OCI-LY3 (cell line): ENCODE measurements at regions not wholly inside any gene's neighbourhood (a gene's known extent, or its start where the extent isn't known, plus 50 kb on each side); places are given as distances from the start of the nearest gene placed in this dataset.
"Not testable (repeated sequence)": the region's sequence is repeated elsewhere in the genome, so short reads cannot be mapped to it uniquely, and the experiment has no call there.

Experiments
- H2AFZ ChIP-seq: fragments of 200-600, 300-600 bp; shearing (Covaris generic); 2 replicates; pipeline ENCODE4 v1.6.0; 2014; ENCODE audit warnings: antibody characterized with exemption, low read depth, low read length
- H3K27ac ChIP-seq: fragments of 200-600, 300-600 bp; sonication (generic); 2 replicates; pipeline ENCODE4 v1.5.1; 2014; ENCODE audit warnings: mild to moderate bottlenecking, low read length, moderate library complexity, mixed read lengths
- H3K27me3 ChIP-seq: fragments of 200-600, 300-600 bp; sonication (generic); 2 replicates; pipeline ENCODE4 v1.6.1; 2014; ENCODE audit warnings: low read depth, low read length, mixed read lengths
- H3K36me3 ChIP-seq: fragments of 200-600, 300-600 bp; sonication (generic); replicated peaks from 2 replicates; pipeline ENCODE3; 2014; ENCODE audit warnings: low read depth, low read length, mixed read lengths
- H3K4me1 ChIP-seq: fragments of 300-600, 200-600 bp; sonication (generic); 2 replicates; pipeline ENCODE4 v1.6.1; 2014; ENCODE audit warnings: low read length, mixed read lengths
- H3K4me2 ChIP-seq: fragments of 200-600, 300-600 bp; sonication (generic); 2 replicates; pipeline ENCODE4 v1.6.1; 2014; ENCODE audit warnings: low read length, mixed read lengths
- H3K4me3 ChIP-seq: fragments of 300-600, 200-600 bp; sonication (generic); 2 replicates; pipeline ENCODE4 v1.5.1; 2014; ENCODE audit warnings: antibody characterized with exemption, mild to moderate bottlenecking, low read length, moderate library complexity
- H3K79me2 ChIP-seq: fragments of 300-600, 200-600 bp; shearing (Covaris generic); 2 replicates; pipeline ENCODE4 v1.6.1; 2014; ENCODE audit warnings: mild to moderate bottlenecking, low read length, mixed read lengths
- H3K9ac ChIP-seq: fragments of 300-600, 200-600 bp; shearing (Covaris generic); 2 replicates; pipeline ENCODE4 v1.6.0; 2014; ENCODE audit warnings: mild to moderate bottlenecking, low read length, moderate library complexity
- H3K9me3 ChIP-seq: fragments of 200-600, 300-600 bp; shearing (Covaris generic); 2 replicates; pipeline ENCODE4 v1.6.1; 2014; ENCODE audit warnings: low read length, mixed read lengths; ENCODE audit not compliant: insufficient read depth
- H4K20me1 ChIP-seq: fragments of 200-600, 300-600 bp; sonication (generic); 2 replicates; pipeline ENCODE4 v1.6.1; 2016; ENCODE audit warnings: low read length, mixed read lengths; ENCODE audit not compliant: insufficient read depth
- CTCF ChIP-seq: fragments of 200-600, 300-600 bp; sonication (generic); IDR thresholded peaks from 2 replicates; pipeline ENCODE4 v1.5.1; 2014; ENCODE audit warnings: antibody characterized with exemption, low read length, low read depth
- EZH2phosphoT487 ChIP-seq: fragments of 200-600 bp; shearing (Covaris generic); IDR thresholded peaks from 2 replicates; pipeline ENCODE4 v1.6.1; 2018; ENCODE audit warnings: antibody characterized with exemption, mixed run types, low read depth

GRCh38 chr1:29623501-29623900 lies 387.2 kb downstream of the PTPRU start:
- no peaks in the 10 kb centered on the region for H3K79me2 ChIP-seq
- no peaks in the 10 kb centered on the region for H3K27me3 ChIP-seq
- H3K27ac ChIP-seq, result no peak overlapping the region
- H4K20me1 ChIP-seq, result no peaks in the 10 kb centered on the region
- no peaks in the 10 kb centered on the region for H3K9me3 ChIP-seq
- H3K36me3 ChIP-seq, result no peaks in the 10 kb centered on the region
- H3K9ac ChIP-seq, result no peak overlapping the region
- no peak overlapping the region for H2AFZ ChIP-seq
- no peak overlapping the region for H3K4me2 ChIP-seq
- TF ChIP-seq CTCF, result no peak
- TF ChIP-seq EZH2phosphoT487, result no peak
- H3K4me3 ChIP-seq, result no peak overlapping the region
- no peaks in the 10 kb centered on the region for H3K4me1 ChIP-seq

- no peak overlapping the region for H3K9ac ChIP-seq
- no peaks in the 10 kb centered on the region for H3K9me3 ChIP-seq
- no peak overlapping the region for H2AFZ ChIP-seq
- H3K79me2 ChIP-seq, result no peaks in the 10 kb centered on the region
- H3K4me1 ChIP-seq, result no peaks in the 10 kb centered on the region
- H4K20me1 ChIP-seq, result no peaks in the 10 kb centered on the region
- no peak overlapping the region for H3K4me3 ChIP-seq
- no peak overlapping the region for H3K4me2 ChIP-seq
- no peaks in the 10 kb centered on the region for H3K36me3 ChIP-seq
- TF ChIP-seq EZH2phosphoT487 (no peak), CTCF (no peak)
- H3K27ac ChIP-seq, result no peak overlapping the region
- no peaks in the 10 kb centered on the region for H3K27me3 ChIP-seq
Measured at GRCh38 chr1:29621826-29622435, 385.6 kb downstream of the PTPRU start.

- H2AFZ ChIP-seq, result no peak overlapping the region
- H4K20me1 ChIP-seq, result no peaks in the 10 kb centered on the region
- H3K79me2 ChIP-seq, result no peaks in the 10 kb centered on the region
- no peak overlapping the region for H3K4me3 ChIP-seq
- H3K36me3 ChIP-seq, result no peaks in the 10 kb centered on the region
- no peaks in the 10 kb centered on the region for H3K9me3 ChIP-seq
- H3K9ac ChIP-seq, result no peak overlapping the region
- H3K4me2 ChIP-seq, result no peak overlapping the region
- no peak overlapping the region for H3K27ac ChIP-seq
- TF ChIP-seq CTCF (no peak), EZH2phosphoT487 (no peak)
- H3K27me3 ChIP-seq, result no peaks in the 10 kb centered on the region
- H3K4me1 ChIP-seq, result no peaks in the 10 kb centered on the region
Measured at GRCh38 chr1:29620631-29621030, 384.3 kb downstream of the PTPRU start.

GRCh38 chr1:29607236-29607635 lies 370.9 kb downstream of the PTPRU start:
- H3K4me1 ChIP-seq, result no peaks in the 10 kb centered on the region

GRCh38 chr1:29604796-29605195 lies 368.5 kb downstream of the PTPRU start:
- not testable (repeated sequence) for H3K36me3 ChIP-seq, H3K4me2 ChIP-seq, H3K27ac ChIP-seq, H3K4me1 ChIP-seq, H3K4me3 ChIP-seq, H3K79me2 ChIP-seq, H4K20me1 ChIP-seq, H3K27me3 ChIP-seq, H3K9ac ChIP-seq, H2AFZ ChIP-seq, H3K9me3 ChIP-seq

More at GRCh38 chr1:29607236-29607635, 370.9 kb downstream of the PTPRU start:
- H3K9me3 ChIP-seq, result no peaks in the 10 kb centered on the region
- TF ChIP-seq EZH2phosphoT487 (no peak), CTCF (no peak)
- no peak overlapping the region for H3K27ac ChIP-seq
- H3K27me3 ChIP-seq, result no peaks in the 10 kb centered on the region
- no peaks in the 10 kb centered on the region for H4K20me1 ChIP-seq
- H3K4me2 ChIP-seq, result no peak overlapping the region
- H3K36me3 ChIP-seq, result no peaks in the 10 kb centered on the region
- H3K9ac ChIP-seq, result no peak overlapping the region
- no peak overlapping the region for H3K4me3 ChIP-seq
- H3K79me2 ChIP-seq, result no peaks in the 10 kb centered on the region
- H2AFZ ChIP-seq, result no peak overlapping the region
